Activated T-cell treated with anti-CD3 and anti-CD28 coated beads, Interleukin-2, amount 50 U/mL, for 4 hours (primary cell): ENCODE measurements at regions not wholly inside any gene's neighbourhood (a gene's known extent, or its start where the extent isn't known, plus 50 kb on each side); places are given as distances from the start of the nearest gene placed in this dataset.
"Not testable (repeated sequence)": the region's sequence is repeated elsewhere in the genome, so short reads cannot be mapped to it uniquely, and the experiment has no call there.

Experiments
- ATAC-seq, 2 donors: fragments of 200-7000 bp; cut with Tn5 transposase; one replicate each; pipeline ENCODE4 v1.10.0; 2021
- DNase-seq: peaks from one replicate; pipeline ENCODE4 v3.0.0-alpha.2; 2020
- H3K27me3 Mint-ChIP-seq: one replicate; pipeline ENCODE4 v1.8.0; 2021; ENCODE audit warnings: low read depth, mixed read lengths
- H3K36me3 Mint-ChIP-seq: one replicate; pipeline ENCODE4 v1.8.0; 2022; ENCODE audit warnings: mixed read lengths; ENCODE audit not compliant: insufficient read depth
- H3K4me1 Mint-ChIP-seq: one replicate; pipeline ENCODE4 v1.8.0; 2021; ENCODE audit warnings: low read depth, mixed read lengths
- H3K4me3 Mint-ChIP-seq: one replicate; pipeline ENCODE4 v1.8.0; 2021; ENCODE audit warnings: mild to moderate bottlenecking, moderate library complexity, mixed read lengths
- H3K9me3 Mint-ChIP-seq: one replicate; pipeline ENCODE4 v1.8.0; 2021; ENCODE audit warnings: mixed read lengths

GRCh38 chr5:11392-11791 is 80.6 kb upstream of the PLEKHG4B start:
- not testable (repeated sequence) for ATAC-seq, H3K4me1 Mint-ChIP-seq, DNase-seq

DNA sequence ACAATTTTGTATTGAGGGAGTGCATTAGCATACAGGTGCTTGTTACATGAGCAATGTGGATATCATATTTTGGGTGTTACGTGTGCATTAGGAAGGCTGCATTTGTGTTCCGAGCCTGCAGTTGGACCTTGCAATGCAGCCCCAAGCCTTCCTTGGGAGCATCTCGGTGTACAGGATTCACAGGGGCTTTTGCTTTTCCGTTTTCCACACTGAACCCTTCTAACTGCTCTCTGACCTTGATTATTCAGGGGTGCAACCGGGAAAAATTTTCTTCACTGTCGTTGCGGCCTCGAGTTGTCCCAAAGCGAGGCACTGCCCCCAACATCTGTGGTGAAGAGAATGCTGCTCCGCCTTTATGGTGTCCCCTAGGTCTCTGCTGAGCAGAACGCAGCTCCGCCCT is 80.1 kb upstream of the PLEKHG4B start:
- DNase-seq = no peak
- H3K4me3 Mint-ChIP-seq = no peak overlapping the region

More at GRCh38 chr5:11392-11791, 80.6 kb upstream of the PLEKHG4B start:
- not testable (repeated sequence) for H3K36me3 Mint-ChIP-seq, H3K4me3 Mint-ChIP-seq, H3K9me3 Mint-ChIP-seq, H3K27me3 Mint-ChIP-seq

DNA sequence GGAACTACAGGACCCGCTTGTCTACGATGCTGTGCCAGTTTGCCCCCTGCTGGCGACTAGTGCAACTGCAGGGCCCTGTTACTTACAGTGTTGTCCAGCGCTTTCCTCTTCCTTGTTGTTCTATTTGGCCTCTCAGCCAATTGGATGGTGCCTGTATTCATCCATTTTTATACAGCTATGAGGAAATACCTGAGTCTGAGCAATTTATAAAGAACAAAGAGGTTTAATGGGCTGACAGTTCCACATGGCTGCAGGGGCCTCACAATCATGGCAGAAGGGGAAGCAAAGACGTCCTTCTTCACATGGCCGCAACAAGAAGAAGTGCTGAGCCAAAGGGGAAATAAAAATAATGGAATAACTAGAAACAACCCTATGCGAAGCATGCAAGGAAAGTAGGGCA is 78.7 kb upstream of the PLEKHG4B start:
- peaks cover 12% of the 10 kb centered on the region for H3K27me3 Mint-ChIP-seq
- no peak for DNase-seq
- H3K4me1 Mint-ChIP-seq = no peaks in the 10 kb centered on the region
- no peaks in the 10 kb centered on the region for H3K9me3 Mint-ChIP-seq
- no peak overlapping the region for H3K4me3 Mint-ChIP-seq
- no peaks in the 10 kb centered on the region for H3K36me3 Mint-ChIP-seq
- ATAC-seq = no peak

More for the DNA sequence above, 80.1 kb upstream of the PLEKHG4B start:
- Mint-ChIP-seq H3K36me3 (no peaks in the 10 kb centered on the region), H3K27me3 (peaks cover 9% of the 10 kb centered on the region), H3K9me3 (no peaks in the 10 kb centered on the region), H3K4me1 (no peaks in the 10 kb centered on the region)
- ATAC-seq = no peak

GRCh38 chr5:14676-15075 is 77.3 kb upstream of the PLEKHG4B start:
- not testable (repeated sequence) for ATAC-seq, H3K4me3 Mint-ChIP-seq, H3K4me1 Mint-ChIP-seq, DNase-seq, H3K36me3 Mint-ChIP-seq, H3K9me3 Mint-ChIP-seq
- peaks cover 16% of the 10 kb centered on the region for H3K27me3 Mint-ChIP-seq

DNA sequence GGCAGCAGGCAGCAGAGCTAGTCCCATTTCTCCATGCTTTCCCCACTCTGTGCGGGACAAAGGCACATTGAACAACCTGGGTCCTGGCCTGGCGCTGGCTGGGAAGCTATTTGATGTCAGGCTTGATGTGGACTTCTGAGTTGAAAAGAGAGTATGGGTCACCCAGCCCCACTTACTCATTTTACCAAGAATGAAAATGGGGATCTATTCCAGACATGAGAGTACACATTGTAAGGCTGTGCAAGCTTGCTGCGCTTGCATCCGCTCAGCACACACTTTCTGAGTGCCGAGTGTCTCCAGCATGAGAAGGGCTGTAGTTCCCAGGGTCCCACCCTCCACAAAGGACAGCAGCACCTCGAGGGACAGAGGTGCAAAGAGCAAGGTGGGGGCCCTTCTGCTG is 71.7 kb upstream of the PLEKHG4B start:
- H3K36me3 Mint-ChIP-seq, H3K9me3 Mint-ChIP-seq, DNase-seq, H3K4me1 Mint-ChIP-seq, ATAC-seq, H3K4me3 Mint-ChIP-seq: not testable (repeated sequence)
- peaks cover 50% of the 10 kb centered on the region for H3K27me3 Mint-ChIP-seq

- peaks cover 47% of the 10 kb centered on the region for H3K27me3 Mint-ChIP-seq
- H3K9me3 Mint-ChIP-seq = no peaks in the 10 kb centered on the region
- H3K4me3 Mint-ChIP-seq = no peak overlapping the region
- no peak for ATAC-seq
- no peaks in the 10 kb centered on the region for H3K4me1 Mint-ChIP-seq
- no peak for DNase-seq
- no peaks in the 10 kb centered on the region for H3K36me3 Mint-ChIP-seq
These were observed 70.2 kb upstream of the PLEKHG4B start for GRCh38 chr5:21654-22233.

- not testable (repeated sequence) for ATAC-seq, DNase-seq, H3K4me3 Mint-ChIP-seq, H3K4me1 Mint-ChIP-seq, H3K36me3 Mint-ChIP-seq
- Mint-ChIP-seq H3K27me3 (peaks cover 54% of the 10 kb centered on the region), H3K9me3 (peaks cover 17% of the 10 kb centered on the region)
These were observed 68.1 kb upstream of the PLEKHG4B start for GRCh38 chr5:23907-24306.

GRCh38 chr5:25067-25466 is 66.9 kb upstream of the PLEKHG4B start:
- Mint-ChIP-seq H3K9me3 (peaks cover 19% of the 10 kb centered on the region), H3K27me3 (peaks cover 51% of the 10 kb centered on the region)
- not testable (repeated sequence) for H3K4me1 Mint-ChIP-seq, H3K36me3 Mint-ChIP-seq, ATAC-seq, DNase-seq, H3K4me3 Mint-ChIP-seq

DNA sequence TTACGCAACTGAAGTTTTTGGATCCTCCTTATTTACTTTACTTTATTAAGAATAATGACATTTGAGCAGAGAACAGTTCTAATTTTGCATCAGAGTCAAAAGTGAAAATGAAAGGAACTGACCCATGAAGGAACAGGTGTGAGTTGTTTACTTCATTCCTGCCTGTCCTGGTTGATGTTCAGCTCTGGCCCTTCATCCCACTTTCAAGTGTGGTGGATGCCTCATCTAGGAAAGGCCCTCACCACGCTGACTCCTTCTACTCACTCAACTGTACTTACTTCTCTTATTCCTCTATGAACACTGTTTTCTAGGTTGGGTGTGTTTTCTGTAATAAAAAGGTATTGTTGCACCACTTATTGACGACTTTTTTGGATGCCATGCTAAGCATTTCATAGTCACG is 61.8 kb upstream of the PLEKHG4B start:
- DNase-seq = no peak
- ATAC-seq = no peak
- peaks cover 5% of the 10 kb centered on the region for H3K36me3 Mint-ChIP-seq
- H3K4me1 Mint-ChIP-seq = peaks cover 4% of the 10 kb centered on the region
- no peak overlapping the region for H3K4me3 Mint-ChIP-seq
- peaks cover 19% of the 10 kb centered on the region for H3K9me3 Mint-ChIP-seq
- peaks cover 41% of the 10 kb centered on the region for H3K27me3 Mint-ChIP-seq

GRCh38 chr5:30556-30955 is 61.4 kb upstream of the PLEKHG4B start:
- H3K4me3 Mint-ChIP-seq, H3K36me3 Mint-ChIP-seq, H3K4me1 Mint-ChIP-seq, ATAC-seq, DNase-seq: not testable (repeated sequence)
- H3K9me3 Mint-ChIP-seq = peaks cover 19% of the 10 kb centered on the region
- H3K27me3 Mint-ChIP-seq = peaks cover 43% of the 10 kb centered on the region

GRCh38 chr5:32165-32564 is 59.8 kb upstream of the PLEKHG4B start:
- Mint-ChIP-seq H3K4me1 (peaks cover 4% of the 10 kb centered on the region), H3K27me3 (peaks cover 44% of the 10 kb centered on the region), H3K9me3 (peaks cover 16% of the 10 kb centered on the region), H3K4me3 (no peak overlapping the region), H3K36me3 (peaks cover 5% of the 10 kb centered on the region)
- DNase-seq (no peak), ATAC-seq (no peak)

- H3K9me3 Mint-ChIP-seq, H3K36me3 Mint-ChIP-seq, H3K4me1 Mint-ChIP-seq, H3K4me3 Mint-ChIP-seq, DNase-seq, ATAC-seq: not testable (repeated sequence)
- peaks cover 49% of the 10 kb centered on the region for H3K27me3 Mint-ChIP-seq
These were observed 56.4 kb upstream of the PLEKHG4B start for GRCh38 chr5:35521-35920.

DNA sequence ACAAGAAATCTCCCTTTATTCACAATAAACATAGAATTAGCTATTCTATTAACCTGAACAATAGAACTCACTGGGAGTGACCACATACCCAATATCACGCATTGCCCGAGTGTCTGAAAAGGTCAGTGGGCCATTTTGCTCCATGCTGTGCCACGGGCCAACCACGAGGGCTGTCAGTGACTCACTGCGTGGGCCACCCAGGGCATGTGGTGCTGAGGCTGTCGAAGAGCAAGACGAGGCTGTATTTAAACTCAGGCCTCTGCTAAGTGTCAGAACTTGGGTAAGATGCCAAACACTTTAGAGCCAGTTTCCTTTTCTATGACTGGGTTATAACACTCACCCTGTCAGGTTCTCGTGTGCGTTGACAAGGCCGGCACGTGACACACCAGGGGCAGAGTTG is 54.8 kb upstream of the PLEKHG4B start:
- H3K4me1 Mint-ChIP-seq, ATAC-seq, H3K9me3 Mint-ChIP-seq, H3K4me3 Mint-ChIP-seq, H3K36me3 Mint-ChIP-seq, DNase-seq: not testable (repeated sequence)
- peaks cover 44% of the 10 kb centered on the region for H3K27me3 Mint-ChIP-seq

- no peak for DNase-seq
- Mint-ChIP-seq H3K4me1 (no peaks in the 10 kb centered on the region), H3K9me3 (no peaks in the 10 kb centered on the region), H3K4me3 (no peak overlapping the region), H3K36me3 (no peaks in the 10 kb centered on the region), H3K27me3 (peaks cover 33% of the 10 kb centered on the region)
- no peak for ATAC-seq
These were observed 51.9 kb upstream of the PLEKHG4B start for GRCh38 chr5:39979-40583.
